ENCODE measurements at regions not wholly inside any gene's neighbourhood (a gene's known extent, or its start where the extent isn't known, plus 50 kb on each side); places are given as distances from the start of the nearest gene placed in this dataset.
"Not testable (repeated sequence)": the region's sequence is repeated elsewhere in the genome, so short reads cannot be mapped to it uniquely, and the experiment has no call there.

- no peak overlapping the region for H3K4me3 Mint-ChIP-seq
- ChIA-PET CTCF (no interaction called here), POLR2A (no interaction called here)
- no peaks in the 10 kb centered on the region for H3K36me3 Mint-ChIP-seq (ENCODE audit: low read depth)
- peaks cover 14% of the 10 kb centered on the region for H3K9me3 Mint-ChIP-seq (ENCODE audit: insufficient read depth)
- H3K27me3 Mint-ChIP-seq (ENCODE audit: low read depth) = no peaks in the 10 kb centered on the region
- H3K27ac Mint-ChIP-seq = no peak overlapping the region
- H3K4me1 Mint-ChIP-seq (ENCODE audit: low read depth) = no peaks in the 10 kb centered on the region
- ATAC-seq = no peak
- no peak for DNase-seq
These were observed 426.7 kb downstream of the LIG4 start for GRCh38 chr13:107788464-107789165.

DNA sequence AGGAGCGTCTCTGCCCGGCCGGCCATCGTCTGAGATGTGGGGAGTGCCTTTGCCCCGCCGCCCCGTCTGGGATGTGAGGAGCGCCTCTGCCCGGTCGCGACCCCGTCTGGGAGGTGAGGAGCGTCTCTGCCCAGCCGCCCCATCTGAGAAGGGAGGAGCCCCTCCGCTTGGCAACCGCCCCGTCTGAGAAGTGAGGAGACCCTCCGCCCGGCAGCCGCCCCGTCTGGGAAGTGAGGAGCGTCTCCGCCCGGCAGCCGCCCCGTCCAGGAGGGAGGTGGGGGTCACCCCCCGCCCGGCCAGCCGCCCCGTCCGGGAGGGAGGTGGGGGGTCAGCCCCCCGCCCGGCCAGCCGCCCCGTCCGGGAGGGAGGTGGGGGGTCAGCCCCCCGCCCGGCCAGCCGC, 432.7 kb downstream of the LIG4 start:
- CTCF ChIA-PET; H3K27ac Mint-ChIP-seq; H3K36me3 Mint-ChIP-seq (ENCODE audit: low read depth); H3K4me1 Mint-ChIP-seq (ENCODE audit: low read depth); DNase-seq; POLR2A ChIA-PET; H3K4me3 Mint-ChIP-seq; ATAC-seq; H3K27me3 Mint-ChIP-seq (ENCODE audit: low read depth): not testable (repeated sequence)
- H3K9me3 Mint-ChIP-seq (ENCODE audit: insufficient read depth) = peaks cover 14% of the 10 kb centered on the region

DNA sequence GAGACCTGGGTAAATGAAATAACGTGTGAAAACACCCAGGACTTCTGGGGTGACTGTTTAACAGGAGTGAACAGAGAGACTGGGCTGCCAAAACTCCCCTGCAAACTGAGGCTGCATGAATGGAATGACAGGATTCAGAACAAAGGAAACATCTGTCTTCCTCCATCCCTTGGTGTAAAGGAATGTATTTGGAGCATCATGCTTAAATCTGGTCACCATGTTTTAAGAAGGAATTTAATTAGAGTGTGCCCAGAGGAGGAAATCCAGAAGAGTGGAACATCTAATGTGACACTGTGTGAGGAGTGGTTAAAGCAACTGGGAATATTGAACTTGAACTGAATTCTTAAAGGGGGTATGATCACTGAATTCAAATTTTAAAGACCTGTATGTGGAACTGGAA, 437.2 kb downstream of the LIG4 start:
- no peaks in the 10 kb centered on the region for H3K36me3 Mint-ChIP-seq (ENCODE audit: low read depth)
- no peaks in the 10 kb centered on the region for H3K9me3 Mint-ChIP-seq (ENCODE audit: insufficient read depth)
- ChIA-PET CTCF (no interaction called here), POLR2A (no interaction called here)
- H3K4me1 Mint-ChIP-seq (ENCODE audit: low read depth) = no peaks in the 10 kb centered on the region
- no peak overlapping the region for H3K4me3 Mint-ChIP-seq
- no peak overlapping the region for H3K27ac Mint-ChIP-seq
- DNase-seq (no peak), ATAC-seq (no peak)
- H3K27me3 Mint-ChIP-seq (ENCODE audit: low read depth) = no peaks in the 10 kb centered on the region

- ChIA-PET CTCF (no interaction called here), POLR2A (no interaction called here)
- no peak overlapping the region for H3K4me3 Mint-ChIP-seq
- H3K4me1 Mint-ChIP-seq (ENCODE audit: low read depth) = no peaks in the 10 kb centered on the region
- no peaks in the 10 kb centered on the region for H3K27me3 Mint-ChIP-seq (ENCODE audit: low read depth)
- peaks cover 3% of the 10 kb centered on the region for H3K9me3 Mint-ChIP-seq (ENCODE audit: insufficient read depth)
- no peak overlapping the region for H3K27ac Mint-ChIP-seq
- DNase-seq (no peak), ATAC-seq (no peak)
- no peaks in the 10 kb centered on the region for H3K36me3 Mint-ChIP-seq (ENCODE audit: low read depth)
These were observed 444.8 kb downstream of the LIG4 start for GRCh38 chr13:107770541-107770940.

DNA sequence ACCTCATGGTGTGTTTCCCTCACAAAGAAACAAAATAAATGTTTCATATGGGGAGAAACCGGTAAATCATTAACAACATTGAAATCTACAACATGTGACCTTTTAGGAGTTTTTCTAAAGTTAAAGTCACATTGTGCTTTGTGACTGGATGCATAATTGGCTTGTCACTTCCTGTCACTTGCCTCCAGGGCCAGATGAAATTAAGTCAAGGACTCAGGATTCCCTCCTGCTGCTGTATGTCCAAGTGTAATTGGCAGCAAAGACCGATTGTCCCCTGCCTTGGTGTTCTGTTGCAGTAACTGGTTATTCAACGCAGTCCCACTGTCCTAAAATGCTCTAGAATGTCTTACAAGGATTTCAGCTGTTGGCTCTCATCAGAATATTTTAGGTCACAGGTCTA, 448.2 kb downstream of the LIG4 start:
- CTCF ChIA-PET = no interaction called here
- Mint-ChIP-seq H3K27ac (no peak overlapping the region), H3K4me3 (no peak overlapping the region), H3K27me3 (ENCODE audit: low read depth) (no peaks in the 10 kb centered on the region), H3K9me3 (ENCODE audit: insufficient read depth) (peaks cover 3% of the 10 kb centered on the region), H3K4me1 (ENCODE audit: low read depth) (no peaks in the 10 kb centered on the region), H3K36me3 (ENCODE audit: low read depth) (no peaks in the 10 kb centered on the region)
- no peak for DNase-seq
- POLR2A ChIA-PET = no interaction called here
- ATAC-seq = no peak

DNA sequence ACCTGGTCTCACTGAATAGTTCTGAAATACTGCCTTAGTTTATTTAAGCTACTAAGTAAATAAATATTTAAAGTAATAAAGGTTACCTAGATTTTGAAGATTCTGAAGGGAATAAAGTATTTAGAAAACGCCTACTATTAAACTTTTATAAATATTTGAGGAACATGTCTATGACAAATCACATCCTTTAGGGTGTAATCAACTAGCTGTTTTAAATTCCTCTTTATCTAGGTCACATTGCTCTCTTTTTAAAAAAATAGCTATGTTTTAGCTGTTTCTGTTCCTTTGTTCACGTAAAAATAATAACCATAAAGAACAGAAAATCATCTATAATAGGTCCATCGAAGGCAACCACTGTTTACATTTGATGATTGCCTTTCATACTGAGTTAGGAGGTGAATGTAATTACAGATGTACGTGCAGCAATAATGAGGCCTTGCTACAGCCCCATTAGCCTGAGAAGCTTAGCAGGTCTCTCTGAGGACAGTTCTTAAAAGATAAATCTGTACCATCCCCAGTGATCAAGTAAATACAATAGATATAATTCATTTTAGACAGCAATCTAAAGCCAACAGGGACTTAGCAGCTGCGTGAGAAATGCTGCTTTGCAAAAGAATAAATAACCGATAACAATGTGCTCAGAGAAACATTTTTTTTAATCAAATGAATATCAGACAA, 449.5 kb downstream of the LIG4 start:
- Mint-ChIP-seq H3K27ac (no peak overlapping the region), H3K4me3 (no peak overlapping the region), H3K27me3 (ENCODE audit: low read depth) (no peaks in the 10 kb centered on the region), H3K9me3 (ENCODE audit: insufficient read depth) (peaks cover 3% of the 10 kb centered on the region), H3K4me1 (ENCODE audit: low read depth) (no peaks in the 10 kb centered on the region), H3K36me3 (ENCODE audit: low read depth) (no peaks in the 10 kb centered on the region)
- ChIA-PET POLR2A (no interaction called here), CTCF (no interaction called here)
- no peak for ATAC-seq
- DNase-seq = no peak

DNA sequence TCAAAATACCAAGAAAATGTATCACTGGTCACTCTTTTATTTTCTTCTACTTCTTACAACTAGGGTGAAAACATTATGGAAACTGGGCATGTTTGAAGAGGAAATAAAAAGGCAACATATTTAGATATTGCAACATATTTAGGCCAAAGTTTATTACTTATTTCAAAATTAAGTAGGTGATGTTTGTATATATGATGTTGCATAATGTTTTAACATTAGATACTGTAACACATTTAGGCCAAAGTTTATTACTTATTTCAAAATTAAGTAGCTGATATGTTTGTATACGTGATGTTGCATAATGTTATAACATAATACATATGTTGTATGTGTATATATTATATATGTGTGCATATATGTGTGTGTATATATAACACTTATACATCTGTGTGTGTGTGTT, 451.3 kb downstream of the LIG4 start:
- ChIA-PET POLR2A (no interaction called here), CTCF (no interaction called here)
- Mint-ChIP-seq H3K9me3 (ENCODE audit: insufficient read depth) (peaks cover 3% of the 10 kb centered on the region), H3K27me3 (ENCODE audit: low read depth) (no peaks in the 10 kb centered on the region), H3K36me3 (ENCODE audit: low read depth) (no peaks in the 10 kb centered on the region), H3K4me3 (no peak overlapping the region), H3K27ac (no peak overlapping the region), H3K4me1 (ENCODE audit: low read depth) (no peaks in the 10 kb centered on the region)
- no peak for DNase-seq
- no peak for ATAC-seq

DNA sequence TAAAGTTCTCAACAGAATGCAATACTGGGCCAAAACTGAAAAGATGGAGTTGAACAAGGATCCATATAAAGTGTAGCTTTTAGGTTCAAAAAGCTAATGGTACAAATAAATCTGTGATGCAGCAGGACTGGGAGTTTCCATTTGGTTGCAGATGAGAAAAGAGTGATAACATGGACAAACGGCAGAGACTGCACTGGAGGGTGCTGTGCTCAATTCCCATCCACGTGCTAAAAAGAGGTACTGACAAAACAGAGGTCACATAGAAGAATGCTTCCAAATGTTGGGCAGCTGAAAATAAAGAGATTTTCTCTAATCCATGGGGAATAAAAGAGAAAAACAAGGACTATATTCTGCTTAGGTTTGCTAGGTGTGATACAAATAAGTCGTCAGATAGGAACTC, 461.6 kb downstream of the LIG4 start:
- H3K4me1 Mint-ChIP-seq (ENCODE audit: low read depth) = no peaks in the 10 kb centered on the region
- ChIA-PET CTCF (no interaction called here), POLR2A (no interaction called here)
- no peak for DNase-seq
- H3K36me3 Mint-ChIP-seq (ENCODE audit: low read depth) = no peaks in the 10 kb centered on the region
- H3K27me3 Mint-ChIP-seq (ENCODE audit: low read depth) = no peaks in the 10 kb centered on the region
- H3K4me3 Mint-ChIP-seq = no peak overlapping the region
- H3K9me3 Mint-ChIP-seq (ENCODE audit: insufficient read depth) = no peaks in the 10 kb centered on the region
- ATAC-seq = no peak
- H3K27ac Mint-ChIP-seq = no peak overlapping the region

GRCh38 chr13:107753291-107753690, 462.0 kb downstream of the LIG4 start:
- H3K27me3 Mint-ChIP-seq (ENCODE audit: low read depth) = no peaks in the 10 kb centered on the region

DNA sequence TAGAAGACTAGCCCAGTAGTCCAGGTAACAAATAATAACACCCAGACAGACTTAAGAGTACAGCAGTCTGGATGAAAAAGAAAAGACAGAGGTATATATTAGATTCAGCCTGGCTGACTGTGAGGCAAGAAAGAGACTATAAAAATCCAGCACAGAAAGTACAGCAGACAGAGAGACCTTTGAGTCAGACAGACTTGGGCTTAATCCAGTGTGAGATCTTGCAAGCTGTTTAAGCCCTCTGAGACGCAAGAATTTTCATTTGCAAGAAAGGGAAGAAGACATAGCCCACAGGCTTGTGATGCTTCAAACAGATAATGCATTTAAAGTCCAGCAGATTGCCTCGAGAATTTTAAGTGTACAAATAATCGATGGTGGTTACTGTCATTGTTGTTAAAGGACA, 471.4 kb downstream of the LIG4 start:
- ChIA-PET CTCF (no interaction called here), POLR2A (no interaction called here)
- DNase-seq = no peak
- H3K27me3 Mint-ChIP-seq (ENCODE audit: low read depth) = no peaks in the 10 kb centered on the region
- H3K4me1 Mint-ChIP-seq (ENCODE audit: low read depth) = no peaks in the 10 kb centered on the region
- H3K9me3 Mint-ChIP-seq (ENCODE audit: insufficient read depth) = peaks cover 4% of the 10 kb centered on the region
- H3K4me3 Mint-ChIP-seq = no peak overlapping the region
- H3K27ac Mint-ChIP-seq = no peak overlapping the region
- no peaks in the 10 kb centered on the region for H3K36me3 Mint-ChIP-seq (ENCODE audit: low read depth)
- no peak for ATAC-seq

More at GRCh38 chr13:107753291-107753690, 462.0 kb downstream of the LIG4 start:
- CTCF ChIA-PET = no interaction called here
- ATAC-seq = no peak
- POLR2A ChIA-PET = no interaction called here
- Mint-ChIP-seq H3K27ac (no peak overlapping the region), H3K36me3 (ENCODE audit: low read depth) (no peaks in the 10 kb centered on the region), H3K4me1 (ENCODE audit: low read depth) (no peaks in the 10 kb centered on the region), H3K4me3 (no peak overlapping the region), H3K9me3 (ENCODE audit: insufficient read depth) (no peaks in the 10 kb centered on the region)
- no peak for DNase-seq

DNA sequence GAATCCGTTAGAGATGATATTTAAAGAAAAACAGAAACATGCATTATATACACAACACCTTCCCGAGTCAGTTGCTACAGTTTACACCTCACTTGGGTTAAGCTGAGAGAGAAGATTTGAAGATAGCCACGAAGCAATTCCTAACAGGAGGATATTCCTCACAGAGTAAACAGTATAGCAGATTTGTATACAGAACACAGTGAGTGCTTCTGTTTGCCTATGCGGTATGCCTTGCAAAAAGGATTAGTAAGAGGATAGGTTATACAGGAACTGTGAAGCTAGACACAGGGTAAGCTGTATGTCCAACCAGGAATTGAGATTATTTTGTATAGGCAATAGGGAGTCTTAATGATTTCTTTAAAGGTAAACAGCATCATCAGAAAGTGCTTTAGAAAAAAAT, 471.8 kb downstream of the LIG4 start:
- no peaks in the 10 kb centered on the region for H3K36me3 Mint-ChIP-seq (ENCODE audit: low read depth)
- ChIA-PET CTCF (no interaction called here), POLR2A (no interaction called here)
- no peaks in the 10 kb centered on the region for H3K4me1 Mint-ChIP-seq (ENCODE audit: low read depth)
- no peak for DNase-seq
- H3K9me3 Mint-ChIP-seq (ENCODE audit: insufficient read depth) = peaks cover 4% of the 10 kb centered on the region
- H3K27me3 Mint-ChIP-seq (ENCODE audit: low read depth) = no peaks in the 10 kb centered on the region
- H3K27ac Mint-ChIP-seq = no peak overlapping the region
- H3K4me3 Mint-ChIP-seq = no peak overlapping the region
- ATAC-seq = no peak

- Mint-ChIP-seq H3K4me1 (ENCODE audit: low read depth) (no peaks in the 10 kb centered on the region), H3K27ac (no peak overlapping the region), H3K4me3 (no peak overlapping the region), H3K36me3 (ENCODE audit: low read depth) (no peaks in the 10 kb centered on the region), H3K9me3 (ENCODE audit: insufficient read depth) (peaks cover 4% of the 10 kb centered on the region), H3K27me3 (ENCODE audit: low read depth) (no peaks in the 10 kb centered on the region)
- ATAC-seq (no peak), DNase-seq (no peak)
- ChIA-PET CTCF (no interaction called here), POLR2A (no interaction called here)
These were observed 472.2 kb downstream of the LIG4 start for GRCh38 chr13:107743100-107743499.

DNA sequence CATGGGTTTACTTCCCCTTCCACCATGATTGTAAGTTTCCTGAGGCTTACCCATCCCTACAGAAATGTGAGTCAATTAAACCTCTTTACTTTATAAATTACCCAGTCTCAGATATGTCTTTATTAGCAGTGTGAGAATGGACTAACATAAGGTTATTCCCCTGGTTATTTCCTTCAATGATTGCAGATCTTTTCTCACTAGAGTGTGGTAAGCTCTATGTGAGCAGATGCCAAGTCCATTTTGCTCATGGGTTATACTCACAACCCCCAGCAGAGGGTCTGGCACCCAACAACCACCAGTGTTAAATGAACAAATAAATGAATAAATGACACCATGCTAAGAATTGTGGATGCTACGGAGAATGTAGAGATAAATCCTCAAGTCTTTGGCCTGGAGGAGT, 472.8 kb downstream of the LIG4 start:
- ChIA-PET CTCF (no interaction called here), POLR2A (no interaction called here)
- no peaks in the 10 kb centered on the region for H3K27me3 Mint-ChIP-seq (ENCODE audit: low read depth)

More for the DNA sequence above, 472.8 kb downstream of the LIG4 start:
- Mint-ChIP-seq H3K27ac (no peak overlapping the region), H3K36me3 (ENCODE audit: low read depth) (no peaks in the 10 kb centered on the region), H3K4me3 (no peak overlapping the region), H3K4me1 (ENCODE audit: low read depth) (no peaks in the 10 kb centered on the region), H3K9me3 (ENCODE audit: insufficient read depth) (peaks cover 4% of the 10 kb centered on the region)
- no peak for ATAC-seq
- no peak for DNase-seq
